Right ventricle myocardium inferior (tissue), 1 donor: ENCODE measurements at regions not wholly inside any gene's neighbourhood (a gene's known extent, or its start where the extent isn't known, plus 50 kb on each side); places are given as distances from the start of the nearest gene placed in this dataset.

ENCODE experiments used
- ATAC-seq: fragments of 200-7000 bp; cut with Tn5 transposase; one replicate; pipeline ENCODE4 v1.9.1; 2020; ENCODE audit warnings: mild to moderate bottlenecking, moderate library complexity
- DNase-seq: peaks from one replicate; pipeline ENCODE4 v3.0.0; 2021; ENCODE audit errors: missing footprints
- intact Hi-C: fragments of 100-400 bp; cut with DNase I; formaldehyde crosslinking; loops from one replicate; pipeline ENCODE4 v1.11.0; 2022
- donor health status: DM: no; HTN: yes; CAD: no; lungs with severe emphysema.

DNA sequence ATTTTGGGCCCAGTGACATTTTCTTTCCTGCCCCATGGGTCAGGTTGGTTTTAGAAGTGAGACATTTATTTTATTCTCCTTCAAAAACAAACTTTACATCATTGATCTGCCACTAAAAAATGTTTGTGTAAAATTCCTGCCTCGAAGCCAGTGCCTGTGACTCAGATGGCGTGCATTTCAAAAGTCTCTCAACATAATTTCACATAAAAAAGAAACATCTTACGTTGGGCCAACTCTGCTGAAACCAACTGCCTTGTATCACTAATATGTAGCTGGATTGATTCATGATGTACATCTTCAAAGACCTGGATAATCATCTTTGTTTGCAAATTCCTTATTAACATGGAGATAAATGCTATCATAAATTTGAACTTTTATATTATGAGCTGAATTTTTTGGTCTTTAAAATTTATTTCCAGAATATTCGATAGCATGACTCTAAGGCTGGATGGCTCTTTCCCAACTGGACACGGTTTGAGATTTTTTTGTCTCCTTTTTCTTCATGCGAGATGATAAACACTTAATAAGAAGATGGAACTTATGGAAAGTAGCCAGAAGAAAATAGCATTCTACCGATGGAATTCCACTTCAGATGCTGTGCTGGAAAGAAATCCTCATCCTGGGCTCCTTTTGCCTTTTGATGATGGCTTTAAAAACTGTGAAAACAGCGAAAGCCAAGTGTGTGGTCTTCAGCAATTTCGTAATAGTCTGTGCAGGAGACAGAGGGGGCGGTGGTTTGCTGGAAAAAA lies 420.5 kb downstream of the FGF9 start:
- DNase-seq: no peak
- intact Hi-C loops: no loop called here
- ATAC-seq: no peak

DNA sequence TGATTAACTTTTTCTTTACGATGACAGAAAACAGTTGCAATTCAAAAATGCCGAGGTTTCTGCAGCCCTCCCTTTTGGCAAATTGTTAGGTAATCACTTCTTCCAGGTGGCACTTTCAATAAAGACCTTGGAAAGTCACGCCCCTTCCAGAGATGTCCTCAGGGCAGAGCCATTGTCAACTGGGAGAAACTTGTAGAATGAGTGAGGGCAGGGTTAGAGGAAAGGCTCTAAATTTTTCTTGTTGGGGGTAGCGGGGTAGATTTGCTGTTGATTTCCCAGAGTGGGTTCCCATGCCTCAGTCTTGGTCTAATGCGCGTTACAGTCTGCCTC lies 421.1 kb downstream of the FGF9 start:
- no peak for ATAC-seq
- intact Hi-C loops: no loop called here

GRCh38 chr13:22092791-22093560 lies 422.1 kb downstream of the FGF9 start:
- no peak for ATAC-seq
- DNase-seq: no peak
- intact Hi-C loops: no loop called here

More for the DNA sequence above, 421.1 kb downstream of the FGF9 start:
- DNase-seq: no peak

- ATAC-seq: no peak
- DNase-seq: no peak
- intact Hi-C loops: no loop called here
These were observed 424.9 kb downstream of the FGF9 start for GRCh38 chr13:22095794-22096193.

DNA sequence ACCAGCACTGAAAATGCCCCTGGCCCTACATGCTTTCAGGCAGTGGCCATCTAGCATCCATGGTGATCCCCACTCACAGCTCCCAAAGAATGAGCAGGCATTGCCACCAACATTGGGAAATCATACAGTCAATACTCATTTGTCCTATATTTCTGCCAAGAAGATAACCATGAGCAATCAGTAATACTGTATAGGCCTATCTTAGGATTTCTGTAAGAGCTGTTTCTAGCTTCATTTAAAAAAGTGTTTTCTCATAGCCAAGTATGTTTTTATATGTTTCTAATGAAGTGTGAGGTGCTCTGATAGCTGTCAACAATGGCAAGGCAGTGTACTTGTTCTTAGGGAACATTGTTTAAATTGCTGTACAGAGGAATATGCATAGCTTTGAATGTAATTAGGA lies 428.7 kb downstream of the FGF9 start:
- ATAC-seq: no peak
- DNase-seq: no peak

DNA sequence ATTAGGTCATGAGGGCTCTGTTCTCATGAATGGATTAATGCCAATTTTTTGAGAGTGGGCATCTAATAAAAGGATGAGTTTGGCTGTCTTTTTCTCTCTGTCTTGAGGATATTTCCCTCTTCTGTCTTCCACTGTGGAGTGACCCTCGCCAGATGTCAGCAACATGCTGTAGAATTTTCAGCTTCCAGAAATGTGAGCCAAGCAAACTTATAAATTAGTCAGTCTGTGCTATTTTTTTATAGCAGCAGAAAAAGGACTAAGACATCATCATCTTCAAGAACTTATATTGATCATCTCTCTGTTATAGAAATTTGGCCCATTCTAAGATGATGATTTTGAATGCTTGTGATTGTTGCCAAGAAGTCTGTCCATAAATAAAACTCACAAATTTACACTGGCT lies 431.4 kb downstream of the FGF9 start:
- intact Hi-C loops: no loop called here
- DNase-seq (no peak), ATAC-seq (no peak)

More for the DNA sequence above, 428.7 kb downstream of the FGF9 start:
- intact Hi-C loops: no loop called here

GRCh38 chr13:22103046-22104027 lies 432.5 kb downstream of the FGF9 start:
- no peak for DNase-seq
- intact Hi-C loops: no loop called here
- no peak for ATAC-seq

DNA sequence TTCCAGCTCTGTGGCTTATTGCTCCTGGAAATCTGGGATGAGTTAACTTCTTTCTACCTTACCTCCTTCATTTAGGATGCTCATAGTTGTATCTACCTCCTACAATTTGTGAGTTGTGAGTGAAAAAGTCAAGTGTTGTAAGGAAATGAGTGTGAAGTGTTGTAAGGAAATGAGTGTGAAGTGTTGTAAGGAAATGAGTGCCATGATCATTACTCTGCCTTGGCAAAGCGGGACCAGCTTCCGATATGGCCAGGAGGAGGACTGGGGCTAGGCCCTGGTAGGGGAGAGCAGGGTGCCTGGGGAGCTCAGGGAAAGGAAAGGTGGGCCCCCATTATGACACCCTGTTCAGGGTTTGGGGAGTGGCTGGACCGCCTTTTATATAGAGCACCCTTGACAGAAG lies 435.2 kb downstream of the FGF9 start:
- intact Hi-C loops: no loop called here
- DNase-seq (no peak), ATAC-seq (no peak)

DNA sequence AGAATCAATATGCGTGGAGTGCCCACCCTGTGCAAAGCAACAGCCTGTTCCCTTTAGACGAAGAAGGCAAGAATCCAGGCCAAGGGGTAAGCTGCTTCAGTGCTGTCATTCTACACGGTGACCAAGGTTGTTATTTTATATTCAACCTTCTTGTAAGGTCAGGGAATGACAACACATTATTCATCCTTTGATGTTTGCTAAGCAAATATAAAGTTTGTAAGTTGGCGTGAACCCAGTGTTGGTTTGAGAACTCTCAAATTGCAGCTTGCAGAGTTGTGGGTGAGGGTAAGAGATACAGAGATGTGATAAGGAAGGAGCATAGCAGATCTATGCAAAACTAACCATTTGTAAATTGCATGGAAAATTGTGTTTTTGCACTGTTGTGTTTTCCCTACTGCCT lies 436.7 kb downstream of the FGF9 start:
- DNase-seq: no peak
- intact Hi-C loops: no loop called here
- ATAC-seq: no peak

- no peak for DNase-seq
- ATAC-seq: no peak
- intact Hi-C loops: no loop called here
These were observed 437.5 kb downstream of the FGF9 start for GRCh38 chr13:22108283-22108942.

GRCh38 chr13:22108979-22109378 lies 438.1 kb downstream of the FGF9 start:
- no peak for ATAC-seq
- intact Hi-C loops: no loop called here
- DNase-seq: no peak

- DNase-seq (no peak), ATAC-seq (no peak)
- intact Hi-C loops: no loop called here
These were observed 439.5 kb downstream of the FGF9 start for GRCh38 chr13:22110368-22110767.

DNA sequence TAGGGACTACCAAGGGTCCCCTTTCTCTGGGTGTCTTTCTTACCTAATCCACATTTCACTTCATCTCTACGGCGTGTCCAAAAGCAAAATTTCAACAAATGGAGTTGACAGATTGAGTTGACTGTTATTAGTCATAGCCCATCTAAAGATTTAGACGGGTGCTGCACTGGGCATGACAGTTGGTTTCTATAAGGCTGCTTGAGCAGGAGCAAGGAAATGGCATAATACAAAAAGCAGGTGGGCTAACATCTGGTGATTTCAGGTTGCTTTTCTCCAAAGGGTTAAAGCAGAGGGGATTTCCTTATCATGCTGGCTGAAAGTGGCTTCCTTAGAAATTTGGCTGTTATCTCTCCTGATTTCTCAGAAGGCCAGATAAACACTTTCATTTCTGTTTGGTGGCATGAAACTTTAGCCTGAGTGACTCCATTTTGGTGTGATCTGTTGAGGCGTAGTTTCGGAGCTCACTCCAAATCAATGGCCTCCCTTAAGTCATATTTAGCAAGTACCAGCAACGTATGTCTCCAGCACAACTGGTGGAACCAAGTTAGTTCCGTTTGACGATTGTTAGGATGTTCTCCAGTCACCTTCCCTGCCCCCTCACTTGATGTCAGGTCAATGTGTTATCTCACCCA lies 440.4 kb downstream of the FGF9 start:
- ATAC-seq (no peak), DNase-seq (no peak)
- intact Hi-C loops: no loop called here

- ATAC-seq (no peak), DNase-seq (no peak)
- intact Hi-C loops: no loop called here
These were observed 441.1 kb downstream of the FGF9 start for GRCh38 chr13:22111961-22112360.

- intact Hi-C loops: no loop called here
- ATAC-seq: no peak
- DNase-seq: no peak
These were observed 442.3 kb downstream of the FGF9 start for GRCh38 chr13:22112956-22113745.

DNA sequence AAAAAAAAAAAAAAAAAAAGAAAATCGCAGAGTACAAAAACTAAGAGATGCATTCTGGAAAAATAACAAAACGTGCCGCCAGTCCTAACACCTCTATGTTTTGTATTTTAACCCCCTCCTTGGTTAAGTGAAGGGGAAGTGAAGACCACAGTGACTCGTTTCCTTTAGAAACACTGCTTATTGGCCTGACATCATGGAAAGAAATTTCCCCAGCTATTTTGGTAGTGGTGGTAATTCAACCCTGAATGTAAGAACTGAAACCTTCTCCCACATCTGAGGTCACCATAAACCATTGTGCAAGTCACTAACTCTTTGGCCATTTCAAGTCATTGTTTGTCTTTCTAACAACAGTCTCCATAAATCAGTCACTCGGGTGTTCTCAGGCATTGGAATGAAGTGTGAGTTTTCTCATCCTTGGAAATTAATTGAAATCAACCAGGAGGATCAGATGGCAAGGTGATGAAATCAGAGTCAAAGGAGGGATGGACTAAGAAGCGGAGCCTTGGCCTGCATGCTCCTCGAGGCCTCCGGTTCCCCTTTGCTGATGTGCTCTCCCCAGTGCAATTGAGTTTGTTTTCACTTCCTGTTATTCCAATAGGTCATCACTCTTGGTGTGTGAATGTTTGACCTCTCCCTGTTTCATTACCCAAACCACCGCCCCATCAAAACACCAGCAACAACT lies 443.9 kb downstream of the FGF9 start:
- intact Hi-C loops: no loop called here
- ATAC-seq (no peak), DNase-seq (no peak)

DNA sequence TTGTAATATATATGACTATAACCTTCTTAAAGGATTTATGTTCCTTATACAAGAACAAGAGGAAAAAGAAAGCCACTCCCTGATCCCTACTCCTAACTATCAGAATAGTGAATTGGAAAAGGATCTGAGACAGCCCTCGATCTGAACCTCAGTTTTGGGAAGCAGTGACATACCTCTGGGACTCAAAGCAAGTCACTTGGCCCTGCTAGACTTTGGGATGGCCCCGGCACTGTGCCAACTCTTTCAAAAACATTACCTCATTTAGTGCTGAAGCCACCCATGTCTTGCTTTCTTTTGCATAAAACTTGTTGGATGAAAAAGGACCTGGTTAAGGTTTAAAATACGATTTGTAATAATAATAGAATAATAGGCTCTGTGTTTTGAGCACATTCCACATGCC lies 447.3 kb downstream of the FGF9 start:
- intact Hi-C loops: no loop called here
- no peak for ATAC-seq
- DNase-seq: no peak
